T-helper 2 cell (primary cell): ENCODE measurements at regions not wholly inside any gene's neighbourhood (a gene's known extent, or its start where the extent isn't known, plus 50 kb on each side); places are given as distances from the start of the nearest gene placed in this dataset.

ENCODE experiments used
- DNase-seq, 5 experiments: peaks; one replicate each; pipeline versions ENCODE4 v3.0.0 to v3.0.0-alpha.2; 2012 to 2022

GRCh38 chr6:93822434-93823265 is 403.3 kb upstream of the EPHA7 start:
- DNase-seq: no peak

GRCh38 chr6:93821953-93822352 is 402.6 kb upstream of the EPHA7 start:
- no peak for DNase-seq

GRCh38 chr6:93820465-93821082 is 401.2 kb upstream of the EPHA7 start:
- DNase-seq: no peak

- DNase-seq: no peak
Observed at GRCh38 chr6:93819189-93819588, 399.8 kb upstream of the EPHA7 start.

GRCh38 chr6:93817937-93818336 is 398.6 kb upstream of the EPHA7 start:
- DNase-seq: no peak

- no peak for DNase-seq
Observed at GRCh38 chr6:93806409-93807270, 387.3 kb upstream of the EPHA7 start.

- DNase-seq: no peak
Observed at GRCh38 chr6:93801101-93801847, 381.9 kb upstream of the EPHA7 start.

- DNase-seq: no peak
Observed at GRCh38 chr6:93799226-93799625, 379.9 kb upstream of the EPHA7 start.

GRCh38 chr6:93794166-93794565 is 374.8 kb upstream of the EPHA7 start:
- no peak for DNase-seq

- no peak for DNase-seq
Observed at GRCh38 chr6:93792746-93793145, 373.4 kb upstream of the EPHA7 start.

- DNase-seq: no peak
Observed at GRCh38 chr6:93790981-93791380, 371.6 kb upstream of the EPHA7 start.

GRCh38 chr6:93789532-93789931 is 370.2 kb upstream of the EPHA7 start:
- no peak for DNase-seq

GRCh38 chr6:93787841-93788240 is 368.5 kb upstream of the EPHA7 start:
- no peak for DNase-seq

GRCh38 chr6:93786474-93787330 is 367.3 kb upstream of the EPHA7 start:
- no peak for DNase-seq

GRCh38 chr6:93785694-93786030 is 366.3 kb upstream of the EPHA7 start:
- DNase-seq: no peak

- DNase-seq: no peak
Observed at GRCh38 chr6:93784794-93785693, 365.7 kb upstream of the EPHA7 start.

- DNase-seq: no peak
Observed at GRCh38 chr6:93779086-93779841, 359.9 kb upstream of the EPHA7 start.

GRCh38 chr6:93759190-93759589 is 339.8 kb upstream of the EPHA7 start:
- no peak for DNase-seq

- DNase-seq: no peak
Observed at GRCh38 chr6:93751969-93752368, 332.6 kb upstream of the EPHA7 start.

- DNase-seq: no peak
Observed at GRCh38 chr6:93749930-93750329, 330.6 kb upstream of the EPHA7 start.
